Fibroblast of skin of back (primary cell): ENCODE measurements at regions not wholly inside any gene's neighbourhood (a gene's known extent, or its start where the extent isn't known, plus 50 kb on each side); places are given as distances from the start of the nearest gene placed in this dataset.
"Not testable (repeated sequence)": the region's sequence is repeated elsewhere in the genome, so short reads cannot be mapped to it uniquely, and the experiment has no call there.

ENCODE experiments used
- DNase-seq: peaks from one replicate; pipeline ENCODE4 v3.0.0-alpha.2; 2013

DNA sequence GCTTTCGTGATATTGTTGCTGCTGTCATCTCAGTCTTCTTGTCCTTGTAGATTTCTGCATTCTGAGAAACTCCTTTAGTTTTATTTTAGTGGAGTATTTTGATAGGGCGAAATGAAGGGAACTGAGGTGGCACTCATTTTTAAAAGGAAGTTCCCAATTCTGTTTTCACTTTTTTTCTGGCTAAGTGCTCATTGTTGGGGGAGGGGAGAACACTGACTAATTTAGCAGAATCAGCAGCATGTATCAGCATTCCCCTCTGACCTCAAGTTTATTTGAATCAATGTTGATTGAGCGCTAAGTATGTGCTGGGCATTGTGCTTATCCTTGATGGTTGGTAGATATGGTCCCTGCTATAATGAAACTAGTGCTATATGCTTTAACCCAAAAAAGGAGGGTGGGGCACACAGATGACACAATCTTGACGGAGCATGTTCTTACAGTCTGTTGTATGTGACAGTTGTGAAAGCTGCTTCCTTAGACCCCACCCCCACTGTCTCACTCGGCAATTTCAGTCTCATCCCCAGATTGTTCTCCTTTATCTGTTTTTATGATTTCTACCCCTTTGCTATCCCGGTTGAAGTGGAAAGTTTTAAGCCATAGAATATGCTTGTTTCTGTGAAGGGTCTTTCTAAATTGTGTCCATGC is 262.4 kb downstream of the SOX4 start:
- no peak for DNase-seq

DNA sequence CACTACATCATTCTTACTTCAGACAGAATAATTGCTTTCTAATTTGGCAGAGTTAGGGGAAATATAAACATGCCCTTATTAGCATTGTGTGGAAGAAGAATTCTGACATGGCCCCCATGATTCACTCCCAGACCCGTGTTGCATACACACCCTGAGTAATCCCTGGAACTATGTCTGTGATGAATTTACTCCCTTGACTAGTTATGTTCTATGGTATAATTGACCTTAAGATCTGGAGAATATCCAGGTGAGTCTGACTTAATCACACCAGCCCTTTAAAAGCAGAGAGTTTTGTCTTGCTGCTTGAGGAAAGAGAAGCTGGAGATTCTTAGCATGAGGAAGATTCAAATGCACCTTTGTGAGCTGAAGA is 262.9 kb downstream of the SOX4 start:
- peak; percentile 62 for DNase-seq

- no peak for DNase-seq
Measured at GRCh38 chr6:21856844-21857243, 263.3 kb downstream of the SOX4 start.

- no peak for DNase-seq
Measured at GRCh38 chr6:21858076-21858475, 264.5 kb downstream of the SOX4 start.

DNA sequence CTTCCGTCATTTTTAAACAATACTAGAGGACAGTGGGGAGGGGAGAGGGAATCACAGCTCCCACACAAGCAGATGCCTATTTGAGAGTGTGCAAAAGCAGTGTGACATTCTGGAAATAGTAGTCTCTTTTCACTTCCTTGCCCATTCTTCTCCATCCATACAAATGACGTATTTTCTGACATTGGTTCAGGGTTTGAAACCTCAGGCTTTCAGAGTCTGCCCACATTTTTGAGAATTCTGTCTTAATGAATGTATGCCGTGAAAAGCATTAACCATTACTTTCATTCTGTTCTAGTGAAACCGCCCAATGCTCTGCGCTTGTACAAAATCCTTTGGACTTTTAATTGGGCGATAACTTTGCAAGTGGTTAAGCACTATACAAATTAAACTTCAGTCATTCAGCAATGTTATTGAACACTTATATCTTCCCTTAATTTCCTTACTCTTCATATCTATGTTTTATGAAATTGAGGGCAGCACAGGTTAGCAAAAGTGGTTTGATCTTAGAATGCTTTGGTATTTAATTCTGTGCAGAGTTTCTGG is 265.7 kb downstream of the SOX4 start:
- DNase-seq: no peak

DNA sequence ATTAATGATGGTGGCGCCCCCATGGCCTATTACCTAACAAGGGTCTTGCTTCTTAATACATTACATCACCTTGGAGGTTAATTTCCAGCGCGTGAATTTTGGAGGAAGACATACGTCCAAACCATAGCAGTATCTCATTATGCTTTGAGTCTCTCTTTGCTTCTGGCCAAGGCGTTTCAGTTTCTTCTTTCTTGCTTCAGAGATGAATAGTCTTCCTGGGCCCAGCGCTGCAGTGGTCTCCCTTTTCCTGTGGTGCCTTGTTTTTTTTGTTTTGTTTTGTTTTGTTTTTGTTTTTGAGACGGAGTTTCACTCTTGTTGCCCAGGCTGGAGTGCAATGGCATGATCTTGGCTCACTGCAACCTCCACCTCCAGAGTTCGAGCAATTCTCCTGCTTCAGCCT is 268.4 kb downstream of the SOX4 start:
- no peak for DNase-seq

- no peak for DNase-seq
Measured at GRCh38 chr6:21864206-21864605, 270.7 kb downstream of the SOX4 start.

- no peak for DNase-seq
Measured at GRCh38 chr6:21868226-21868625, 274.7 kb downstream of the SOX4 start.

- DNase-seq: no peak
Measured at GRCh38 chr6:21869085-21869771, 275.7 kb downstream of the SOX4 start.

DNA sequence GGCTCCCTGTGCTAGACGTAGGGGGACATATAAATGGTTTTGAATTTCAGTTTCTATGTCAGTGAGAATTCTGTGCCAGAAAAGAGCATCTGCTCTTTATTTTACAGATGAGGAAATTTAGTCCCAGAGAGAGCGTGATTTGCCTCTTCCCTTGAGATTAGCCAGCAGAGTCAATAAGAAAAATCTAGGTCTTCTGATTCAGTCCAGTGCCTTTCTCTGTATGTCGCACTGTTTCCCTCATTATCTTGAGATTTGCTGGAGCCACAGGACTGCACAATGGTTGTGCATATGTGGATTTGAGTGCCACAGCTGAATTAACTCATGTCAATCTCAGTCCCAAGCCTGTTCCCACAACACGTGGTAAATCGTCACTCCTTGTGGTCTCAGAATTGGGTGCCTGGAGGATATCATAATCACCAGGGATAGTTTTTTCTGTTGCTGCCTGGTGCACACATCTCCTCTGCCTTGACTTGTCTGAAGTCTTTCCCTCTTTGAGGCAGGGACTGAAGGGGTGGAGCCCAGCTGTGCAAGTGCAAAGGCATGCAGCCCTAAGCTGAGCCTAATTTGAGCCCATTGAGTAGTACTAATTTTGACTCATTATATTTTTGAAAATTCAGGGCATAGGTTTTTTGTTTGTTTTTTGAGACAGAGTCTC is 276.7 kb downstream of the SOX4 start:
- no peak for DNase-seq

GRCh38 chr6:21871831-21872230 is 278.3 kb downstream of the SOX4 start:
- no peak for DNase-seq

DNA sequence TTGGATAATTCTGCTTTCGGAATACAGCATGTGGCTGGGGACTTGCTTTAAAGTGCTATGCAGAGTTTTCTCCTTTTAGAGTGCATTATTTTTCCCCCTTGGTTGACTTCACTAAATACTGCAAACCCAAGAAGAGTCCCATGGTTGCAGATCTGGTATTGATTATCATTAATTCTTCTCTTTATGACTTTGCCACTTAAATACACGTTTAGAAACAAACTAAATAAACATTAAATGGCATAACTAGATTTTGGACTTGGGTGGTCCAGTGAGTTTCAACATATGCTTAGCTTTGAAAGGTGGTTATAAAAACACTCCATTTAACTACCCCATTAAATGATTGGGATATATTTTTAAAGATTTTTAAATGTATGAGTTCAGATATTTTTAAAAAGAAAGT is 279.2 kb downstream of the SOX4 start:
- no peak for DNase-seq

GRCh38 chr6:21873562-21873961 is 280.0 kb downstream of the SOX4 start:
- peak; percentile 93 for DNase-seq

DNA sequence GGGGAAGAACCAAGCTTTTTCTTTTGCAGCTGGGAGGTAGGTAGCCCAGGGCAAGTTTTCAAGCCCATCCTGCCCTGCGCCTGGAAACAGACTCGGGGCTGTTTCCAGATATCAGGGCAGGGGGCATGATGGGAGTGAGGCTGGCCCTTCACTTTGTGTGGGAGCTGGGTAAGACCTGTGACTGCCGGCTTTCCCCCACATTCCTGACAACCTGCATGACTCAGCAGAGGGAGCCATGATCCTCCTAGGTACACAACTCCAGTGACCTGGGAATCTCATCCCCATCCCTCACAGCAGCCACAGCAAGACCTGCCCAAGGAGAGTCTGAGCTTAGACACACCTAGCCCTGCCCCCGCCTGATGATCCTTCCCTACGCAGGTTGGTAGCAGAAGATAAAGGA is 280.8 kb downstream of the SOX4 start:
- DNase-seq: no peak

DNA sequence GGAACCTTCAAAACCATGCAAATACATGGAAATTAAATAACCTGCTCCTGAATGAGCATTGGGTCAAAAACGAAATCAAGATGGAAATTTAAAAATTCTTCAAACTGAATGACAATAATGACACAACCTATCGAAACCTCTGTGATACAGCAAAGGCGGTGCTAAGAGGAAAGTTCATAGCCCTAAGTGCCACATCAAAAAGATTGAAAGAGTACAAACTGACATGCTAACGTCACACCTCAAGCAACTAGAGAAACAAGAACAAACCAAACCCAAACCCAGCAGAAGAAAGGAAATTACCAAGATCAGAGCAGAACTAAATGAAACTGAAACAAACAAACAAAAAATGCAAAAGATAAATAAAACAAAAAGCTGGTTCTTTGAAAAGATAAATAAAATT is 283.5 kb downstream of the SOX4 start:
- DNase-seq: not testable (repeated sequence)

DNA sequence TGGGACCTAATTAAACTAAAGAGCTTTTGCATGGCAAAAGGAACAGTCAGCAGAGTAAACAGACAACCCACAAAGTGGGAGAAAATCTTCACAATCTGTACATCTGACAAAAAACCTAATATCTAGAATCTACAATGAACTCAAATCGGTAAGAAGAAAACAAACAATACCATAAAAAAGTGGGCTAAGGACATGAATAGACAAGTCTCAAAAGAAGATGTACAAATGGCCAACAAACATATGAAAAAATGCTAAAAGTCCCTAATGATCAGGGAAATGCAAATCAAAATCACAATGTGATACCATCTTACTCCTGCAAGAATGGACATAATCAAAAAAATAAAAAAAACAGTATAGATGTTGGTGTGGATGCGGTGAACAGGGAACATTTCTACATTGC is 286.7 kb downstream of the SOX4 start:
- not testable (repeated sequence) for DNase-seq

DNA sequence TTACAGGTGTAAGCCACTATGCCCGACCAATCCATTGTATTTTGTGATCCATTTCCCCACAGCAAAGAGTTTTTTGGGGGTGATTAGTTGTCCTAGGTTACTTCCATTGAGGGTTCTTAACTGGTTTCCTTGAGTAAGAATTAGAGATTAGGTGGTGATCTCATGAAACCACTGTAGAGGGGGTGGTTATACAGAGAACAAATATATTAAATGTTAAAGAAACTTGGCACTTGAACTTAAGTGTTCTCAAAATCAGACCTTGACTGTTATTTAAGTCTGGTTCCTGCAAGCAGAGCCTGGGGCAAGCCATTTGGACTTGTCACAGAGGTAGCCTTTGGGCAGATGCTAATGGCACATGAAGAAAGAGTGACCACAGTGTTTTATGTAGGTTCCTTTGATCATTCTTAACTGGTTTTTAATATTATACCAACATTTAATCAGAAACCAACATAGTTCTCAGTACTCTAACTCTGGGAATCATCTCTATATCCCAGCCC is 288.5 kb downstream of the SOX4 start:
- no peak for DNase-seq

DNA sequence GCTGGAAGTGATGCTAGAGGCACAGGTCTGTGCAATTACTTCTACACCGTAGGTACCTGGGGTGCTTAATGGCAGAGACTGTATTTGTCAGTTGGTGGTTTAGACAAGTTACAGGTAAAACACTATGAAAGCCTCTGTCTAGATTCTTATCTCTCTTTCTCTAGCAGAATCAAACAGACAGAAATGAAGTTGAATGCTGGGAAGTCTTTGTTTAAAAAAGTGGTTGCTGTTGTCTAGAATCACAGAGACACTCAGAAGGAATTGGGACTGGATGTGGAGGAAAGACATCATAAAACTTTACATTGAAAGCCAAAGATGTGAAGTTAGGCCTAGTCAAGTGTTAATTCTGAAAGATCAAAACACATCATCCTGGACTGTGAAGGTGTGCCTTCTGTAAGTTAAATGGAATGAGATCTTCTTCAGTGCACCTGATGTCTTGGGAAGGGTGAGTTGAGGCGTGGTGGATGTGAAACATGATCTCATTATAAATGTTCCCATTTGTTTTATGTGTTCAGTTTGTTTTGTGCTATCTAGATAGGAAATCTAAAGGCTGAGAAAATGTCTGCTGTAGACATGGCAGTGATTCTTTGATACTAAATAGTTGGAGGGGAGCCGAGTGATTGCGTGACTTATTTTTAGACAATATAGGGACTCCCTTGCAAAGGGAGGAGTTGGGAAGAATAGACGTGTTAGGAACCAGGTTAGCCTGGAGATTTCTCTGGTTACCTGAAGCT is 290.2 kb downstream of the SOX4 start:
- no peak for DNase-seq

DNA sequence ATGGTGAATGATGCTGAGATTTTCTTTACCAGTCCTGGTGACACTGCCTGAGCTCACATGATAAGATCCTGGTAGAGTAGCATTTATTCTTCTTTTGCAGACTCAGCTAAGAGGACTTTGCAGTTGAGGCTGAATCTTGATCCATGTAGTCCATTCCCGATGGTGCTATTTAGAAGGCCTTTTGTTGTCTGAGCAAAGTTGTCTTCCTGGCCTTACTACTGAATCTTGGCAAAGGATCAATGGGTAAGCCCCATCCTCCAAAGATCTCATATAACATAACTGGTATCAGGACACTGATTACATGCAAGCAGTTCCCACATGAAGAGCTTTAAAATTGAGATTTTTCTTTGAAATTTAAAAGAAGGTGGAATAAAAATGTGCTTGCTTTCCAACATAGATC is 291.6 kb downstream of the SOX4 start:
- DNase-seq: no peak

- DNase-seq: peak; percentile 73
Measured at GRCh38 chr6:21885532-21886114, 292.1 kb downstream of the SOX4 start.

- DNase-seq: peak; percentile 45
Measured at GRCh38 chr6:21886542-21887151, 293.1 kb downstream of the SOX4 start.
